LNCaP clone FGC (cell line): ENCODE measurements at regions not wholly inside any gene's neighbourhood (a gene's known extent, or its start where the extent isn't known, plus 50 kb on each side); places are given as distances from the start of the nearest gene placed in this dataset.

ENCODE experiments used
- DNase-seq: peaks from one replicate; pipeline ENCODE4 v3.0.0-alpha.2; 2011; ENCODE audit warnings: low read depth
- H3K4me3 ChIP-seq: 2 replicates; pipeline ENCODE4 v1.5.1; 2011; ENCODE audit warnings: mild to moderate bottlenecking, low read depth, low read length, control low read depth
- TF ChIP-seq, protein P1 (sequence below): IDR thresholded peaks from 2 replicates; pipeline ENCODE4 v1.5.1; 2012; ENCODE audit warnings: mild to moderate bottlenecking; ENCODE audit not compliant: control insufficient read depth, insufficient read depth; ENCODE audit errors: extremely low read depth

DNA sequence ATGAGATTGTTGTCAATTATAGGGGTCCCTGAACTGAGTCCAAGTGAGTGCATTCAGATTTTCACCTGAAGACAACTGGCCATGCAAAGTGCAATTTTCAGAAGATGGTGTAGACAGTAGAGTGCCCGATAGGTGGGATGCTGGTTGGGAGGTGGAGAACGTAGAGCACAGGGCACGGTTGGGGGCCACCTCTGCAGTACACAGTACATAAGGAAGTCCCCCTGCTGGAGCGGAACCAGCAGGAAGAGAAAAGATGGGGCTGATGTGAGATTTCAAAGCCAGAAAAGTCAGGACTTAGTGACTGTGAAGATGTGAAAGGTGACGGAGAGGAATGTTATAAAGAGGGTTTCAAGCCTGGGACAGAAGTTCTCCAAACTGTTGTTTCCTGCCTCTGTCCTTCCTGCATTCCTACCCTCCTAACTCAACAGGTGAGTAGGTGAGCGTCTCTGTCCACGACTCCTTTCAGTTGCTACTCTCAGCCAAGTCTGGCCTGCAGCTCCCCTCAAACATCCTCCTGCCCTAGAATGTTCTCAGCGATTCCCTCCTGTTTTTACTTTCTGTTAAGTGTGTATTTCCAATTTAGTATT lies 330.8 kb downstream of the PRL start:
- TF ChIP-seq, protein P1, sequence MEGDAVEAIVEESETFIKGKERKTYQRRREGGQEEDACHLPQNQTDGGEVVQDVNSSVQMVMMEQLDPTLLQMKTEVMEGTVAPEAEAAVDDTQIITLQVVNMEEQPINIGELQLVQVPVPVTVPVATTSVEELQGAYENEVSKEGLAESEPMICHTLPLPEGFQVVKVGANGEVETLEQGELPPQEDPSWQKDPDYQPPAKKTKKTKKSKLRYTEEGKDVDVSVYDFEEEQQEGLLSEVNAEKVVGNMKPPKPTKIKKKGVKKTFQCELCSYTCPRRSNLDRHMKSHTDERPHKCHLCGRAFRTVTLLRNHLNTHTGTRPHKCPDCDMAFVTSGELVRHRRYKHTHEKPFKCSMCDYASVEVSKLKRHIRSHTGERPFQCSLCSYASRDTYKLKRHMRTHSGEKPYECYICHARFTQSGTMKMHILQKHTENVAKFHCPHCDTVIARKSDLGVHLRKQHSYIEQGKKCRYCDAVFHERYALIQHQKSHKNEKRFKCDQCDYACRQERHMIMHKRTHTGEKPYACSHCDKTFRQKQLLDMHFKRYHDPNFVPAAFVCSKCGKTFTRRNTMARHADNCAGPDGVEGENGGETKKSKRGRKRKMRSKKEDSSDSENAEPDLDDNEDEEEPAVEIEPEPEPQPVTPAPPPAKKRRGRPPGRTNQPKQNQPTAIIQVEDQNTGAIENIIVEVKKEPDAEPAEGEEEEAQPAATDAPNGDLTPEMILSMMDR = no peak
- H3K4me3 ChIP-seq = no peak overlapping the region
- no peak for DNase-seq

DNA sequence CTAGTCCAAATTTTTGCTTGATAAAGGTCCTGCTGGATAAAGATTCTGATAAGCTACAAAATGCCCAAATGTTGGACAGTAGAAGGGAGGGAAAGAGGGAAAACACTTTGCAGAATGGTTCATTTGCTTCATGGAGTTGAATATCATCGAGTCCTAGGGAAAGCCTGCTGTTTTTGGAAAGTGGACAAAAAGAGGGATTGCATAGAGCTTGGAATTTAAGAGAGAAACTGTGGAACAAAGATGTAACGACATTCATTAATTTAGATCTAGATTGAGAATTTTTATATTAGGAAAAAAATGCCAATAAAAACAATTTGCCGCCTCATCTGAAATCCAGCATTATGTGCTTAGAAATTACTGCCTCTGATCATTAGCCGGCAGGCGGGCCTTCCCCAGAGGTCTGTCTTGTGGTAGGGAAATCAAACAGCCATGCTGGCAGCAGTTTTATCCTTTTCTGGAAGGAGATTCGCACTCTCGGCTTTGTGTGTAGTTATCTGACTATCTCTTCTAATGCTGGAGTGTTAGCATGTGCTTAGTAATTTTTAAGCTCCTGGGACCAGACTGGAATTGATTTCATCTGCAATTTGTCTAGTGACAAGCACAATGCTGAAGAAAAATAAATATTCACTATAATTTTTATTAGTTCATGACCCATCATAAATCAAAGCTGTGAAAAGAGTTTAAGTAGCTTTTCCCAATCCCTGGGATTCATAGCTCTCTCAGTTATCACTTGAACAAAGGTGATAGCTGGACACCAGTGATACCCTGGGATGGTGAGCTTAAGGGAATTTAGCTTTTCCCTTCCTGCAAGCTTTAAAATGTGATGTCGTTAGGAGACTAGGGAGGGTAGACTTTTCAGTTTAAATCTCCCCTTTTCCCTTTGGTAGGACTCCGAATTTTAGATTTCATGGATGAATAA lies 329.5 kb downstream of the PRL start:
- no peak overlapping the region for H3K4me3 ChIP-seq
- DNase-seq = no peak
- TF ChIP-seq, protein P1 = no peak

DNA sequence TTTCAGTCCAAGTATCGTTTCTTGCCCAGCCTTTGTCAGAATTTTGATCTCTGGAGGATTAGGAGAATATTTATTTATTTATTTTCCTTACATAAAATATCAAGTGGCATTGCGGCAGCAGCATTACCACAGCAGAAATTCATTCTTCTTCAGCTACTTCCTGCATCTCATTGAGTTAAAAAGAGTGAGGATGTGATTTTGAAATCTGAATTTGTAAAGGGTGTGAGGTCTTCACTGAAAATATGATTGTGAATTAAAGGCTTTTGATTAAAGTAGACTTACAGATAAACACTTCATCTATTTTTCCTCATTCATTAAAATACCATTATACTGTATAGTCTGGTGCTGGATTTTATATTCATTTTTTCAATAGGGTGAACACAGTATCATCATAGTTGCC lies 328.4 kb downstream of the PRL start:
- TF ChIP-seq, protein P1 = no peak
- H3K4me3 ChIP-seq = no peak overlapping the region
- DNase-seq = no peak

DNA sequence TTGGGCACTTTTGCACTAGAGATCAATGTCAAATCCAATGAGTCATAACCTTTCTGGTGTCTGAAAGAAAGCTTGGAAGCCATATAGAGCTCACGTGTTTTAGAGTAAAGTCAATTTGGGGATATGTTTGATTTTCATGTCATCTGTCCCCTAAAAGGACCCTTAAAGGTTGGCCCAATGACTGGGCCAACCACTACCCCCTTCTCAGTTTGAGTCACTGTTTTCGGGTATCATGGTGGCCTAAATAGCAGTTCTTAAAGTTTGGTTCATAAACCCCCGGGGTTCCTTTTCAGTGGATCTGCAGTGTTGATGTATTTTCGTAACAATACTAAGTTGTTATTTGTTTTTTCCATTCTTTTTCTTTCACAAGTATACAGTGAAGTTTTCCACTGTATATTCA lies 327.6 kb downstream of the PRL start:
- no peak for DNase-seq
- H3K4me3 ChIP-seq = no peak overlapping the region
- TF ChIP-seq, protein P1 = no peak

DNA sequence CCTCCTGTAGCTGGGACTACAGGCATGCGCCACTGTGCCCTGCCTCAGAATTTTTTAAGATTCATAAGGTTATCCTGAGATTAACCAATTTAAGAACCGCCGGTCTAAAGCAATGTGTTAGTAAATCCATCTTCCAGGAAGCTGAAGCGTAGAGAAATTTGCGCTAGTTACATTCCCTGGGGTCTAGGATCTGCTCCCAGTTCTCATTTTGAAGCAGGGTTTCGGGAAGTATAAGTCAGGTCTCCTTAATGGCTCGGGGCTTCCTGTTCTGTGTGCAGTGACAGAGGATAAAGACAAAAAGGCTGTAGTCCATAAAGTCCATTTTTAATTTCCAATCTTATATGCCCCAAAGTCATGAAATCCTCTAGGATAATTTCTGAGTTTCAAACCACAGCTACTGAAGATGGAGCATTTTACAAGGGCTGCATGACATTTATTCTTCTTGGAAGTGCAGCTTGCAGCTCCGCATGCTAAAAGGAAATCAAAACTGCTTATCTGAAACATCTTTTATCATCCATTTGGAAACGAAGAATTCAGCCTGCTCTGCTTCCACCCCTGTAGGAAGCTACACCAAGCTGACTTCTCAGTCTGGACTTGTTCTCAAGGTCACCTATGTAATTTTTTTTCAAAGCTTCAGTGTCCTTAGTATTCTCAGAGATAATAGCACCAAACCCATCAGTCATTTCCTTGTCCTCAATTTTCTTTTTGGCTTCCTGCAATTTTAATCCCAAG lies 326.1 kb downstream of the PRL start:
- no peak overlapping the region for H3K4me3 ChIP-seq
- TF ChIP-seq, protein P1 = no peak
- no peak for DNase-seq

DNA sequence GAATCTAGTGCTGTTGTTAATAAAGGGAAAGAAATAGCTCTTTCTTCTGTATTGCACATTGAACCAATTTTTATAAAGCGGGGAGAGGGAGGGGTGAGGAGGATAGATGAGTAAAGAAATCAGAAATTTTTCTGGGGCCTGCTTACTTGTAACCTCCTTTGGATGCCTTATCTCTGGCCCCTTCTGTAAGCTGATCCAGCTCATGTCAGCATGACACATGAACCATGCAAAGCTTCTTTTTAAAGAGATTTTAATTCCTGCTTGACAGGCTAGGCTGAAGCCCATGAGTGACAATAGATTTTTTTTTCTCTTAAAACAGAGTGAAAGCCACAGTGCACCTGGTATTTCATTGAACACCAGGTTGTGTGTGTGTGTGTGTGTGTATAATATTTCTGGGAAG lies 325.3 kb downstream of the PRL start:
- H3K4me3 ChIP-seq = no peak overlapping the region
- TF ChIP-seq, protein P1 = no peak
- no peak for DNase-seq
